ENCODE measurements at regions not wholly inside any gene's neighbourhood (a gene's known extent, or its start where the extent isn't known, plus 50 kb on each side); places are given as distances from the start of the nearest gene placed in this dataset.

DNA sequence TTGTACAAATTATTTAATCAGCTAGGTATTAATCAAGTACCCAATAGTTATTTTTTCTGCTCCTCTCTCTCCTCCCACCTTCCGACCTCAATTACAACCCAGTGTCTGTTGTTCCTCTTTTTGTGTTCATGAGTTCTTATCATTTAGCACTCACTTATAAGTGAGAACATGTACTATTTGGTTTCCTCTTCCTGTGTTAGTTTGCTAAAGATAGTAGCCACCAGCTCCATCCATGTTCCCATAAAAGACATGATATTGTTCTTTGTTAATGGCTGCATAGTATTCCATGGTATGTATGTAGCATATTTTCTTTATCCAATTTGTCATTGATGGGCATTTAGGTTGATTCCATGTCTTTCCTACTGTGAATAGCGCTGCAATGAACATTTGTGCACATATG, 652.8 kb upstream of the CITED2 start:
- Histone ChIP-seq H3F3A (ENCODE audit: insufficient read depth, low read depth) (no peaks in the 10 kb centered on the region), H3K27ac (no peak overlapping the region), H3K4me1 (replicated peaks; ENCODE audit: insufficient read depth) (no peaks in the 10 kb centered on the region), H3K9me2 (ENCODE audit: insufficient read depth) (0 out of 2 replicates have a peak, but pooled peaks cover 10% of the 10 kb centered on the region), H3K9me3 (ENCODE audit: insufficient read depth, low read depth) (0 out of 2 replicates have a peak, but pooled peaks cover 5% of the 10 kb centered on the region), H3K4me2 (no peak overlapping the region), H3K79me2 (ENCODE audit: low read depth) (no peaks in the 10 kb centered on the region), H3K4me3 (no peak overlapping the region), H3K36me3 (ENCODE audit: low read depth) (no peaks in the 10 kb centered on the region), H2AFZ (no peak overlapping the region), H4K20me1 (ENCODE audit: insufficient read depth) (no peaks in the 10 kb centered on the region), H3K27me3 (ENCODE audit: insufficient read depth, low read depth) (no peaks in the 10 kb centered on the region)
- TF ChIP-seq CTCF (conservative IDR thresholded peaks at IDR 0.05) (no peak), EZH2 (IDR thresholded peaks at IDR 0.05; ENCODE audit: low read depth) (no peak)
- POLR2A ChIA-PET (ENCODE audit: unreplicated experiment) = no interaction called here
- intact Hi-C loops (cut with micrococcal nuclease; ENCODE audit: unreplicated experiment) = no loop called here
- DNase-seq = no peak
- no TSS peak for BruUV-seq (replicated peaks)
- CTCF ChIA-PET = no interaction called here

DNA sequence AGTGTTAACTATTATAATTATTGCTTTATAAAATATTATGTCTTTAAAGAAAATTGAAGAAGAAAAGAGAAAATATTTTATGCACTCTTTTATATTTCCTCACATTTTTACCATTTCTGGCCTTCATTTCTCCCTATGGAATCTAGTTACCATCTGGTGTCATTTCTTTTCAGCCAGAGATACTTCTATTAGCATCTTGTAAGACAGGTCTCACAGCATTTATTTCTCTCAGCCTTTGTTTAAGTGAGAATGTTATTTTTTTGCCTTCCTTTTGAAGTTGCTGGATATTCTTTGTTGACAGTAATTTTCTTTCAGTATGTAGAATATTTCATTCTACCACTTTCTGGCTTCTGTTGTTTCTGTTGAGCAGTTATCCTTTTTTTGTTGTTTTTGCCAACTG, 652.1 kb upstream of the CITED2 start:
- no TSS peak for BruUV-seq (replicated peaks)
- no peak for DNase-seq
- intact Hi-C loops (cut with micrococcal nuclease; ENCODE audit: unreplicated experiment) = no loop called here
- 0 out of 2 replicates have a peak, but pooled peaks cover 5% of the 10 kb centered on the region for H3K9me3 ChIP-seq (ENCODE audit: insufficient read depth, low read depth)
- H3K36me3 ChIP-seq (ENCODE audit: low read depth) = no peaks in the 10 kb centered on the region
- H3F3A ChIP-seq (ENCODE audit: insufficient read depth, low read depth) = no peaks in the 10 kb centered on the region
- no peak overlapping the region for H3K27ac ChIP-seq
- no peak for TF ChIP-seq CTCF (conservative IDR thresholded peaks at IDR 0.05)
- no peaks in the 10 kb centered on the region for H3K79me2 ChIP-seq (ENCODE audit: low read depth)
- CTCF ChIA-PET = no interaction called here
- H4K20me1 ChIP-seq (ENCODE audit: insufficient read depth) = no peaks in the 10 kb centered on the region
- H3K4me2 ChIP-seq = no peak overlapping the region
- H3K9me2 ChIP-seq (ENCODE audit: insufficient read depth) = 0 out of 2 replicates have a peak, but pooled peaks cover 10% of the 10 kb centered on the region
- H3K4me1 ChIP-seq (replicated peaks; ENCODE audit: insufficient read depth) = no peaks in the 10 kb centered on the region
- POLR2A ChIA-PET (ENCODE audit: unreplicated experiment) = no interaction called here
- no peaks in the 10 kb centered on the region for H3K27me3 ChIP-seq (ENCODE audit: insufficient read depth, low read depth)
- no peak overlapping the region for H2AFZ ChIP-seq
- H3K4me3 ChIP-seq = no peak overlapping the region

GRCh38 chr6:140025171-140025570, 650.7 kb upstream of the CITED2 start:
- H3F3A ChIP-seq (ENCODE audit: insufficient read depth, low read depth) = no peaks in the 10 kb centered on the region
- H3K79me2 ChIP-seq (ENCODE audit: low read depth) = no peaks in the 10 kb centered on the region
- no peaks in the 10 kb centered on the region for H3K4me1 ChIP-seq (replicated peaks; ENCODE audit: insufficient read depth)
- intact Hi-C loops (cut with micrococcal nuclease; ENCODE audit: unreplicated experiment) = no loop called here
- no peak overlapping the region for H3K4me2 ChIP-seq
- H3K9me2 ChIP-seq (ENCODE audit: insufficient read depth) = 0 out of 2 replicates have a peak, but pooled peaks cover 10% of the 10 kb centered on the region
- no peaks in the 10 kb centered on the region for H4K20me1 ChIP-seq (ENCODE audit: insufficient read depth)
- no TSS peak for BruUV-seq (replicated peaks)
- ChIA-PET CTCF (no interaction called here), POLR2A (ENCODE audit: unreplicated experiment) (no interaction called here)
- H3K36me3 ChIP-seq (ENCODE audit: low read depth) = no peaks in the 10 kb centered on the region
- no peaks in the 10 kb centered on the region for H3K27me3 ChIP-seq (ENCODE audit: insufficient read depth, low read depth)
- TF ChIP-seq CTCF (conservative IDR thresholded peaks at IDR 0.05) = no peak
- no peak for TF ChIP-seq EZH2 (IDR thresholded peaks at IDR 0.05; ENCODE audit: low read depth)
- no peak overlapping the region for H3K27ac ChIP-seq
- DNase-seq = no peak
- peaks cover 6% of the 10 kb centered on the region; the same call in 1 of the 2 replicates for H3K9me3 ChIP-seq (ENCODE audit: insufficient read depth, low read depth)
- H3K4me3 ChIP-seq = no peak overlapping the region
- H2AFZ ChIP-seq = no peak overlapping the region

All from PC-9 (cell line).